Mesodermal cell (in vitro differentiated cells): ENCODE measurements at regions not wholly inside any gene's neighbourhood (a gene's known extent, or its start where the extent isn't known, plus 50 kb on each side); places are given as distances from the start of the nearest gene placed in this dataset.

Source experiments
- H3K27ac ChIP-seq: 2 replicates; pipeline ENCODE4 v1.7.0; 2013; ENCODE audit warnings: mild to moderate bottlenecking, low read depth, low read length, moderate library complexity; ENCODE audit not compliant: severe bottlenecking
- H3K36me3 ChIP-seq: 2 replicates; pipeline ENCODE4 v1.7.1; 2013; ENCODE audit warnings: mild to moderate bottlenecking, low read length, moderate library complexity; ENCODE audit not compliant: control insufficient read depth, insufficient read depth
- H3K4me1 ChIP-seq: one replicate; pipeline ENCODE4 v1.7.1; 2013; ENCODE audit warnings: mild to moderate bottlenecking, low read length; ENCODE audit not compliant: insufficient read depth, control insufficient read depth, poor library complexity, severe bottlenecking
- H3K4me3 ChIP-seq: 2 replicates; pipeline ENCODE4 v1.7.0; 2013; ENCODE audit warnings: low read length, control low read depth, mild to moderate bottlenecking; ENCODE audit not compliant: insufficient read depth, poor library complexity, severe bottlenecking; ENCODE audit errors: extremely low read depth
- H3K9me3 ChIP-seq: 2 replicates; pipeline ENCODE4 v1.7.1; 2013; ENCODE audit warnings: mild to moderate bottlenecking, low read length, moderate library complexity; ENCODE audit not compliant: control insufficient read depth
- WGBS, 2 experiments: methylation state at CpG; one replicate each; pipeline ENCODE4 v1.1.5; 2013; ENCODE audit warnings: missing lambda C conversion rate in 2 of 2; ENCODE audit not compliant: insufficient coverage in 2 of 2; 5-methylcytosine and 5-hydroxymethylcytosine counted together

GRCh38 chr11:70820712-70821111 is 422.4 kb downstream of the CTTN start:
- H3K27ac ChIP-seq, result no peak overlapping the region
- no peaks in the 10 kb centered on the region for H3K9me3 ChIP-seq
- 94 to 98% methylated on average over 6 to 10 of the region's 14 CpGs for WGBS, 2 experiments
- H3K4me3 ChIP-seq, result no peak overlapping the region
- no peaks in the 10 kb centered on the region for H3K36me3 ChIP-seq
- no peaks in the 10 kb centered on the region for H3K4me1 ChIP-seq

DNA sequence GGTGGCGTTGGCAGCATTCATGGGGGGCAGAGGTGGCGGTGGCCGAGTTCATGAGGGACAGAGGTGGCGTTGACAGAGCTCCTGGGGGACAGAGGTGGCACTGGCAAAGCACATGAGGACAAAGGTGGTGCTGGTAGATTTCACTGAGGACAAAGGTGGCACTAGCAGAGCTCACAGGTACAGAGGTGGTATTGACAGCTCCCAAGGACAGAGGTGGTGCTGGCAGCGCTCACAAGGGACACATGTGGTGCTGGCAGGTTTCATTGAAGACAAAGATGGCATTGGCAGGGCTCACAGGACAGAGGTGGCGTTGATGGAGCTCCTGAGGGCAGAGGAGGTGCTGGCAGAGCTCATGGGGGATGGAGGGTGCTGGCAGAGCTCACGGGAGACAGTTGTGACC is 425.4 kb downstream of the CTTN start:
- 95% methylated on average over 5 to 6 of the region's 7 CpGs for WGBS, 2 experiments
- H3K9me3 ChIP-seq, result no peaks in the 10 kb centered on the region
- no peaks in the 10 kb centered on the region for H3K36me3 ChIP-seq
- no peaks in the 10 kb centered on the region for H3K4me1 ChIP-seq
- no peak overlapping the region for H3K4me3 ChIP-seq
- H3K27ac ChIP-seq, result no peak overlapping the region

DNA sequence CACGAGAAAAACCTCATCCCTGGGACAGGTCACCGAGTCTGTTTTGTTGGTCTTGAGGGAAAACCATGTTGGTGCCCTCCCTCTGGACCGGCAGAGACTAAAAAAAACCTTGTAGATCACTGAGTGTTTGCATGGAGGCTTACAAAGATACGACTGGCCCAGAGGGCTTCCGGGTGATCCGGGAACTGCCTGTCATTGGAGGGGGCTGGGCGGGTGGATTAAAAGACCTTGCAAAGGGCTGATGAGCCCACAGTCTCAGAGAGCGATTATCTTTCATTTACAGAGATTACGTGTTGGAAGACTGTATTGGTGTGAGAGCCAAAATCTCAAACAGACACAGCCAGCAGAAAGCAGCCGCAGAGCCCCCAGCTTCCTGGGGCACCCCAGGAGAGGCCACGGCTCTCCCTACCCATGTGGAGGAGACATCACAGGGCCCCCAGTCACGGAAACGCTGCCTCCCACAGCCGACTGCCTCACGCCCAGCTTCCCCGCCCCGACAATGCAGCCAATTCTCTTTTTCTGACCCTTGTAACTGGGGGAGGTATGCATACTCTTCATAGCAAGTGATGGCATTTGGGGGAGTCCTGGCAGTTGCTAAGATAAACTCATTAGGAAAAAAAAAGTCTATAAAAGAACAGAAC is 426.4 kb downstream of the CTTN start:
- no peaks in the 10 kb centered on the region for H3K4me1 ChIP-seq
- WGBS, 2 experiments, result 53 to 60% methylated on average over 15 of the region's 17 CpGs
- no peaks in the 10 kb centered on the region for H3K36me3 ChIP-seq
- H3K27ac ChIP-seq, result no peak overlapping the region
- H3K4me3 ChIP-seq, result no peak overlapping the region
- H3K9me3 ChIP-seq, result no peaks in the 10 kb centered on the region

DNA sequence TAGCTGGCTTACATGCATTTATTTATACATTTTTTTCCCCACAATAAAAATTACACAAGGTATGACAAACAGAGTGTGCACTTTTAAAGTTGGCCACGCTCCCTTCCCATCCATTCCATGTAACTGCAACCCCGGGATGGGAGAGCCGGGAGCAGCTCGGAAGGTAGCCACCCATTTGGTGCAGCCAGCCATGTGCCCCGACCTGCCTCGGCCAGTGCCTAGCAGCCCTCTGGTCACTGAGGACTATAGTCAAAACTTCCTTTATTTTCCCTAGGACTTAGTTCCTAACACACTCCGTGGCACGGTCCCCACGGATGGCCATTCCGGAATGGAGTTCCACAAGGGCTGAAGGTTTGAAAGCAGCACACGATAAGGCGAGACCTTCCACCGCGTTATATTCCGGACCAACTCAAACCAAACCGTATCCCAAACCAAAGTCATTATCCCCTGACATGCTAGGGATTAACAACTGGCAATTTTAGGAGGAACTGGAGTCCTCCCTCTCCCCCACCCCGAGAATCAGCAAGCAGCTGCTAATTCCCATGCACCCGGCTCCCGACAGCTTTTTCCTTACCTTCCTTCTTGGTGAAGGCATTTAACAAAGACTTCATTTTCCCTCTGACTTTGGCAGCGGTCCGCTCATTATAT is 426.4 kb downstream of the SHANK2 start:
- no peaks in the 10 kb centered on the region for H3K9me3 ChIP-seq
- no peak overlapping the region for H3K27ac ChIP-seq
- 71% methylated on average over 18 to 19 of the region's 21 CpGs for WGBS, 2 experiments
- no peaks in the 10 kb centered on the region for H3K4me1 ChIP-seq
- H3K36me3 ChIP-seq, result no peaks in the 10 kb centered on the region
- no peak overlapping the region for H3K4me3 ChIP-seq

DNA sequence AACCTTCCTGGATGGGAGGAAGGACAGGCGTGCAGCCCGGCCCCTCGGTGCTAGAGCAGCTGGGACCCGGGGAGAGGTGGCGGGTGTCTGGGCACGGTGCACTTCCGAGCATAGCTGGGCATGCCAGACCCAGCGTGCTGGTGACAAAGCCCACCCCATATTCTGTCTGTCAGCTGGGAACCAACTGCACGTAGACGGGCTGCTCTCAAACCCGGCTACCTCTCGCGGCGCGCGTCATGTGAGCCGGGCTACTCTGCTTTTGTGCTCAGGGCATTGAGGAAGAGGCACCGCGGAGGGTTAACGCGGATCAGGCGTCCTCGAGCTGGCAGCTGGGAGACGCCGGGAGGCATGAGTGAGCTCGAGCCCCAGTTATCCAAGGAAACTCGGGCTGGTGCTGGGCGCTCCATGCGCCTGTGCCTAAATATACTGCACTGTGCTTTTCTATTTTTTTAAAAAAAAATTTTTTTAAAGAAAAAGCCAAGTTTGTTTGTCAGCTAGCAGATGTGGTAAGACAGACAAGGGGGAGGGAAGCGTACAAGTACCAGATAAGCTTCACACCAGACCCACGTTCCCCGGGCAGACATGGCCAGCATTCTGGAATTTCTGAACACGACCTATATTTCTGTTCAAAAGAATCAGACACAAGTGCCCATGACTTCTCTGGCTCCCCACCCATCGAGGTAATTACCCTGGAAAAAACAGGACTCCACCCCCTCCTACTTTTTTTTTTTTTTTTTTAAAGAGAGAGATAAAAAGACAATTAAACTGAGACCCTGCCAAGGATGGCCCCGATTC is 425.6 kb downstream of the SHANK2 start:
- WGBS, 2 experiments, result 49 to 59% methylated on average over 24 to 29 of the region's 35 CpGs
- Histone ChIP-seq H3K9me3 (no peaks in the 10 kb centered on the region), H3K36me3 (no peaks in the 10 kb centered on the region), H3K4me3 (no peak overlapping the region), H3K4me1 (no peaks in the 10 kb centered on the region), H3K27ac (no peak overlapping the region)

GRCh38 chr11:70828593-70829082 is 423.7 kb downstream of the SHANK2 start:
- Histone ChIP-seq H3K36me3 (no peaks in the 10 kb centered on the region), H3K27ac (no peak overlapping the region), H3K9me3 (no peaks in the 10 kb centered on the region), H3K4me3 (no peak overlapping the region), H3K4me1 (no peaks in the 10 kb centered on the region)
- WGBS, 2 experiments, result 94 to 95% methylated on average over 17 to 18 of the region's 20 CpGs

DNA sequence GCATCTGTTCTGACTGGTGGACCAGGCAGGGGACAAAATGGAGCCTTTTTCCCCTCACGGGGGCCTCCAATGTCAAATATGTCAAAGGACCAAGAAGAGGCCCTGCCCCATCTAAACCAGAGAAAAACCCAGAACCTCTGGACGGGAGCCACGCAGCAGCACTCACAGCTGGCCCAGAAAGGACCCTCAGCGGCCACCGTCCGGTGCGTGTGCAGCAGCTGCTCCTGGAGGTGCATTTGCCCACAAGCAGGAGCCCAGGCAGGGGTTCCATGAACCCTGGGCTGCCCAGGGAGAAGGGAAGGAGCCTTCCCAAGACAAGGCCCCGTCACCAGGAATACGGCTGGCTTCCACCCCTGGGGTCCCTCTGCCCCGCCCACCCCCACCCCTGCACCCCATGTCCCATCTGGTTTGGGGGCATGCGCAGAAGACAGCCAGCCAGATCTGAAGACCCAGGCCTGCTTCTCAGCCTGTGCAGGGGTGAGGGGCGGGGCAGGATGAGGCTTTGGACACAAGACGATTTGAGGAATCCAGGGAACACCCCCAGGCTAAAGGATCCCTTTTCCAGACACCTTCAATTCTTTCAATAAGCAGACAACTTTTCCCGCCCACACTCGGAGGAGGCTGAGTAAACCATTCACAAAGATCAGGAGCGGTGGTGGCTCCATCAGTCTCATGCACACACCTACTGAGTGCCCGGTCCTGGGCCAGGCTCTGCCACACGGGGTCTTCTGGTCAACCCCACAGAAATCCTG is 423.1 kb downstream of the SHANK2 start:
- Histone ChIP-seq H3K36me3 (no peaks in the 10 kb centered on the region), H3K4me3 (no peak overlapping the region), H3K9me3 (no peaks in the 10 kb centered on the region), H3K4me1 (no peaks in the 10 kb centered on the region), H3K27ac (no peak overlapping the region)
- 91% methylated on average over 13 to 17 of the region's 18 CpGs for WGBS, 2 experiments

DNA sequence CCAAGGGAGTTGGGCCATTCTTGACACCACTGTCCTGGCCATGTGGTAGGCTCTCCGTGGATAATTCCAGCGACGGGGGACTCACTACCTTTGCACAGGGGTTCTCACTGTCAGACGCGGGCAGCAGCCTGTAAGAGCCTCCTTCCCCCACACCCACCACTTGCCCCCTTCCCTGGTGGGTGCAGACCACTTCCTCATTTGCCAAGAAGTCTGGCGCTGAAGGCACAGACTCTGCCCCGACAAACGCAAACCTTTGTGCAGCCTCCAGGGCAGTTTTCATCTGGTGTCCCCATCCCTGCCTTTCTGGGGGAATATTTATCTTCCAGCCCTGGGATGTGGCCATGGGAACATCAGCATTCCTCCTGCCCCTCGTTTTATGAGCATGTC is 422.5 kb downstream of the SHANK2 start:
- WGBS, 2 experiments, result 88 to 94% methylated on average over 7 to 8 of the region's 9 CpGs
- Histone ChIP-seq H3K4me1 (no peaks in the 10 kb centered on the region), H3K27ac (no peak overlapping the region), H3K9me3 (no peaks in the 10 kb centered on the region), H3K36me3 (no peaks in the 10 kb centered on the region), H3K4me3 (no peak overlapping the region)

DNA sequence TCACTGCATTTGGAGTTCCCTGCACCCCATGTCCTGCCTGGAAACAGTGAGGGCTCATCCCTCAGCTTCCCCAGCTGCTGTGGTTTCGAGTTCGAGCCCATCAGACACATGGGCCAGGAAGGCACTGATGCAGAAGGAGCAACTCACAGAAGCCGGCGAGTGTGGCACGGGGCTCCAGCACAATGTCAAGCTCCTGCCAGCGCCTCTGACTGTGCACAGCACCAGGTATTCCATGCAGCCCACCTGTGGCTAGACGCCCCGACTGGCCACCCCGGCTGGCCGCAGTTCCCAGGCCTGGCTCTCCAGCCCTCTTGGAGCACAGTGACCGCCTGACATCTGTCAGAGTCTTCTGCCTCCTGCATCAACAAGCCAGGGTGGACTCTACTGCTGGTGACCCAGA is 419.4 kb downstream of the SHANK2 start:
- 90 to 93% methylated on average over 11 of the region's 11 CpGs for WGBS, 2 experiments
- H3K9me3 ChIP-seq, result no peaks in the 10 kb centered on the region
- no peak overlapping the region for H3K4me3 ChIP-seq
- H3K27ac ChIP-seq, result no peak overlapping the region
- no peaks in the 10 kb centered on the region for H3K4me1 ChIP-seq
- no peaks in the 10 kb centered on the region for H3K36me3 ChIP-seq

- Histone ChIP-seq H3K4me3 (no peak overlapping the region), H3K9me3 (no peaks in the 10 kb centered on the region), H3K36me3 (no peaks in the 10 kb centered on the region), H3K4me1 (no peaks in the 10 kb centered on the region), H3K27ac (no peak overlapping the region)
- 62 to 65% methylated on average over 5 of the region's 5 CpGs for WGBS, 2 experiments
Observed at GRCh38 chr11:70833554-70833953, 418.8 kb downstream of the SHANK2 start.
